HepG2 (cell line): ENCODE measurements at regions not wholly inside any gene's neighbourhood (a gene's known extent, or its start where the extent isn't known, plus 50 kb on each side); places are given as distances from the start of the nearest gene placed in this dataset.

Source experiments
- ATAC-seq: fragments of 200-7000 bp; cut with Tn5 transposase; 3 replicates; pipeline ENCODE4 v1.9.1; 2020; ENCODE audit warnings: mild to moderate bottlenecking, moderate library complexity
- BruUV-seq: library from RNA; stranded (reverse); fragments of 400-500 nt; replicated peaks from 2 replicates; lab custom pipeline; 2021; lab: Mats Ljungman, UMichigan
- CTCF ChIA-PET: fragments of 300-600 bp; formaldehyde crosslinking; extraction: SDS; loops from one replicate; lab custom pipeline; 2021; ENCODE audit warnings: low total read pairs, inconsistent platforms, low intra/inter-chr PET ratio; lab: Yijun Ruan, JAX
- POLR2A ChIA-PET: fragments of 350-600 bp; sonication (Branson Sonifier 250); formaldehyde crosslinking; loops from one replicate; lab custom pipeline; 2020; ENCODE audit warnings: antibody characterized with exemption, inconsistent platforms; lab: Yijun Ruan, JAX
- DNase-seq: peaks from one replicate; pipeline ENCODE4 v3.0.0-alpha.2; 2015; ENCODE audit warnings: low spot score
- FAIRE-seq: peaks from 3 replicates; lab custom pipeline; 2011; peaks lifted over from hg19 to GRCh38; lab: Jason Lieb, UNC
- H2AFZ ChIP-seq: one replicate; pipeline ENCODE4 v1.6.1; 2011; ENCODE audit warnings: low read length, inconsistent platforms
- H3K27ac ChIP-seq: fragments of 300-600 bp; 3 replicates; pipeline ENCODE4 v1.8.0; 2011; ENCODE audit warnings: mixed run types, mild to moderate bottlenecking, mixed read lengths, low read length, inconsistent platforms; ENCODE audit not compliant: insufficient read depth; ENCODE audit errors: extremely low read length
- H3K27me3 ChIP-seq, 2 experiments: fragments of 200-600 bp in 1 of 2; 2 replicates in 1 of 2; 3 replicates in 1 of 2; pipeline versions ENCODE4 v1.6.0 to v1.8.0; 2011; ENCODE audit warnings: low read length in 2 of 2, mild to moderate bottlenecking in 2 of 2, moderate library complexity in 2 of 2, inconsistent platforms in 1 of 2; ENCODE audit not compliant: insufficient read depth in 2 of 2, control insufficient read depth in 1 of 2
- H3K36me3 ChIP-seq, 2 experiments: fragments of 200-600 bp in 1 of 2; replicated peaks in 1 of 2; 2 replicates in 1 of 2; 3 replicates in 1 of 2; pipeline versions ENCODE4 v1.5.1 to v1.8.0; 2011; ENCODE audit warnings: low read length in 2 of 2, inconsistent platforms in 1 of 2; ENCODE audit not compliant: insufficient read depth in 2 of 2, control insufficient read depth in 1 of 2
- H3K4me1 ChIP-seq: 2 replicates; pipeline ENCODE4 v1.5.1; 2012; ENCODE audit warnings: low read length, inconsistent platforms; ENCODE audit not compliant: insufficient read depth
- H3K4me2 ChIP-seq: 2 replicates; pipeline ENCODE4 v1.6.0; 2011; ENCODE audit warnings: low read depth, low read length, inconsistent platforms
- H3K4me3 ChIP-seq, 3 experiments: fragments of 200-600 bp in 1 of 3; sonication (generic), shearing (Covaris generic) in 1 of 3; replicated peaks in 1 of 3; 2 replicates each; pipeline ENCODE4 v1.5.1; 2011 to 2016; ENCODE audit warnings: low read length in 3 of 3, inconsistent platforms in 2 of 3, low read depth in 2 of 3, mild to moderate bottlenecking in 2 of 3, control low read depth in 1 of 3, mixed read lengths in 1 of 3; ENCODE audit not compliant: insufficient read depth in 1 of 3
- H3K79me2 ChIP-seq: one replicate; pipeline ENCODE4 v1.6.1; 2011; ENCODE audit warnings: low read length, inconsistent platforms; ENCODE audit not compliant: insufficient read depth
- H3K9ac ChIP-seq: 2 replicates; pipeline ENCODE4 v1.6.0; 2011; ENCODE audit warnings: mild to moderate bottlenecking, low read depth, low read length, inconsistent platforms; ENCODE audit not compliant: insufficient read depth
- H3K9me3 ChIP-seq: 2 replicates; pipeline ENCODE4 v1.5.1; 2012; ENCODE audit warnings: mild to moderate bottlenecking, low read length
- H4K20me1 ChIP-seq: 2 replicates; pipeline ENCODE4 v1.6.0; 2011; ENCODE audit warnings: inconsistent platforms, mild to moderate bottlenecking, low read length, moderate library complexity; ENCODE audit not compliant: insufficient read depth
- CCAR2 ChIP-seq: fragments of 200-400 bp; formaldehyde crosslinking; optimal IDR thresholded peaks from 2 replicates; pipeline ENCODE3; 2018; ENCODE audit warnings: low read depth, mild to moderate bottlenecking, low read length, moderate library complexity
- FOSL2 ChIP-seq: sonication (generic); formaldehyde crosslinking; IDR thresholded peaks from 2 replicates; pipeline ENCODE4 v1.4.0; 2020; ENCODE audit warnings: missing genetic modification reagents
- GMEB1 ChIP-seq: sonication (generic); formaldehyde crosslinking; IDR thresholded peaks from 2 replicates; pipeline ENCODE4 v1.5.1; 2020; ENCODE audit warnings: missing genetic modification reagents, mild to moderate bottlenecking, borderline replicate concordance
- GTF2F1 ChIP-seq: fragments of 150-350 bp; IDR thresholded peaks from 2 replicates; pipeline ENCODE4 v1.6.1; 2014; ENCODE audit warnings: low read length
- ISL2 ChIP-seq: sonication (generic); formaldehyde crosslinking; IDR thresholded peaks from 2 replicates; pipeline ENCODE4 v1.5.0; 2020; ENCODE audit warnings: missing genetic modification reagents
- NFRKB ChIP-seq: fragments of 450-650 bp; IDR thresholded peaks from 2 replicates; pipeline ENCODE4 v1.6.1; 2017
- NR2F2 ChIP-seq: IDR thresholded peaks from 2 replicates; pipeline ENCODE4 v1.6.1; 2012; ENCODE audit warnings: low read depth, inconsistent platforms, borderline replicate concordance
- PRPF4 ChIP-seq: fragments of 200-400 bp; formaldehyde crosslinking; IDR thresholded peaks from 2 replicates; pipeline ENCODE4 v1.6.1; 2016; ENCODE audit warnings: low read length, low read depth; ENCODE audit not compliant: poor library complexity, severe bottlenecking
- TOPORS ChIP-seq: sonication (generic); formaldehyde crosslinking; IDR thresholded peaks from 2 replicates; pipeline ENCODE4 v1.8.0; 2023; ENCODE audit warnings: mild to moderate bottlenecking, missing genetic modification reagents
- ZBTB14 ChIP-seq: sonication (generic); formaldehyde crosslinking; IDR thresholded peaks from 2 replicates; pipeline ENCODE4 v1.4.0; 2020; ENCODE audit warnings: missing genetic modification reagents
- ZBTB49 ChIP-seq: sonication (generic); formaldehyde crosslinking; IDR thresholded peaks from 2 replicates; pipeline ENCODE4 v1.4.0; 2020; ENCODE audit warnings: missing genetic modification reagents, borderline replicate concordance
- ZNF335 ChIP-seq: sonication (generic); formaldehyde crosslinking; IDR thresholded peaks from 2 replicates; pipeline ENCODE4 v1.4.0; 2020; ENCODE audit warnings: missing genetic modification reagents
- ZNF546 ChIP-seq: sonication (generic); formaldehyde crosslinking; conservative IDR thresholded peaks from 2 replicates; pipeline ENCODE4 v1.8.1; 2023; ENCODE audit warnings: mild to moderate bottlenecking, missing genetic modification reagents
- ZNF614 ChIP-seq: IDR thresholded peaks from 2 replicates; pipeline ENCODE4 v1.6.1; 2018; ENCODE audit warnings: missing biosample characterization, missing genetic modification reagents, inconsistent platforms, borderline replicate concordance
- ZNF704 ChIP-seq: sonication (generic); formaldehyde crosslinking; IDR thresholded peaks from 2 replicates; pipeline ENCODE4 v1.8.1; 2023; ENCODE audit warnings: mild to moderate bottlenecking, inconsistent platforms, moderate library complexity, missing genetic modification reagents, borderline replicate concordance
- WGBS: methylation state at CpG from one replicate; pipeline ENCODE4 v1.1.6; 2017; ENCODE audit warnings: low lambda C conversion rate; 5-methylcytosine and 5-hydroxymethylcytosine counted together
- in situ Hi-C: cut with HindIII; loops from 2 replicates; pipeline ENCODE4 v1.10.0; 2017; ENCODE audit warnings: low pct_unique_long_range_greater_than_20kb; ENCODE audit not compliant: extremely low pct_ligation_motif_present
- intact Hi-C: fragments of 100-400 bp; cut with micrococcal nuclease; formaldehyde crosslinking; loops from one replicate; pipeline ENCODE4 v1.10.0; 2022; ENCODE audit not compliant: unreplicated experiment

GRCh38 chr3:104180906-104181305, 1185.8 kb upstream of the ALCAM start:
- H3K9ac ChIP-seq: no peak overlapping the region
- DNase-seq (no peak), FAIRE-seq (no peak), ATAC-seq (no peak)
- H3K79me2 ChIP-seq: no peaks in the 10 kb centered on the region
- no TSS peak for BruUV-seq
- no peak overlapping the region for H2AFZ ChIP-seq
- intact Hi-C loops: no loop called here
- H3K9me3 ChIP-seq: no peaks in the 10 kb centered on the region
- no peak overlapping the region for H3K4me2 ChIP-seq
- WGBS: 0% methylated on average over 1 of the region's 1 CpG
- H3K27me3 ChIP-seq: no peaks in the 10 kb centered on the region
- ChIA-PET POLR2A (no interaction called here), CTCF (no interaction called here)
- H3K36me3 ChIP-seq: no peaks in the 10 kb centered on the region
- H3K4me1 ChIP-seq: no peaks in the 10 kb centered on the region
- TF ChIP-seq ZNF546: no peak
- TF ChIP-seq PRPF4: no peak
- no peak for TF ChIP-seq NR2F2
- no peak for TF ChIP-seq GTF2F1
- no peak for TF ChIP-seq TOPORS (CRISPR knock-in tag)
- TF ChIP-seq ZNF704 (CRISPR knock-in tag): no peak
- TF ChIP-seq NFRKB: no peak
- no peak for TF ChIP-seq CCAR2
- TF ChIP-seq ZNF614: no peak
- TF ChIP-seq FOSL2 (CRISPR knock-in tag): no peak
- no peak for TF ChIP-seq ZBTB14
- TF ChIP-seq GMEB1: no peak
- no peak for TF ChIP-seq ISL2
- no peak for TF ChIP-seq ZNF335 (CRISPR knock-in tag)
- TF ChIP-seq ZBTB49 (CRISPR knock-in tag): no peak
- in situ Hi-C loops: no loop called here
- no peaks in the 10 kb centered on the region for H4K20me1 ChIP-seq
- no peak overlapping the region for H3K27ac ChIP-seq
- H3K4me3 ChIP-seq: no peak overlapping the region
